SU-DHL-6 (cell line): ENCODE measurements at regions not wholly inside any gene's neighbourhood (a gene's known extent, or its start where the extent isn't known, plus 50 kb on each side); places are given as distances from the start of the nearest gene placed in this dataset.

Source experiments
- H2AFZ ChIP-seq: fragments of 200-600 bp; sonication (generic); 2 replicates; pipeline ENCODE4 v1.6.1; 2014; ENCODE audit warnings: low read depth, mild to moderate bottlenecking, moderate library complexity, mixed read lengths, antibody characterized with exemption, low read length; ENCODE audit not compliant: severe bottlenecking
- H3F3A ChIP-seq: fragments of 200-600 bp; shearing (Covaris generic); 2 replicates; pipeline ENCODE4 v1.6.0; 2016; ENCODE audit warnings: antibody characterized with exemption, mild to moderate bottlenecking; ENCODE audit not compliant: insufficient read depth
- H3K27ac ChIP-seq: fragments of 200-600 bp; sonication (generic); 2 replicates; pipeline ENCODE4 v1.5.1; 2016; ENCODE audit warnings: low read depth, mild to moderate bottlenecking, low read length, moderate library complexity, mixed read lengths
- H3K27me3 ChIP-seq: fragments of 200-600 bp; sonication (generic), shearing (Covaris generic); 2 replicates; pipeline ENCODE4 v1.6.0; 2014; ENCODE audit warnings: mild to moderate bottlenecking, low read length
- H3K36me3 ChIP-seq: fragments of 200-600 bp; sonication (generic); 2 replicates; pipeline ENCODE4 v1.6.1; 2014; ENCODE audit warnings: mild to moderate bottlenecking, low read length, mixed read lengths
- H3K4me2 ChIP-seq: fragments of 300-600, 200-600 bp; shearing (Covaris generic), sonication (generic); 2 replicates; pipeline ENCODE4 v1.6.0; 2014; ENCODE audit warnings: low read length, low read depth, mild to moderate bottlenecking; ENCODE audit not compliant: poor library complexity, severe bottlenecking
- H3K4me3 ChIP-seq: fragments of 200-600 bp; sonication (generic); 2 replicates; pipeline ENCODE4 v1.5.1; 2014; ENCODE audit warnings: antibody characterized with exemption, low read length, mild to moderate bottlenecking, mixed read lengths; ENCODE audit not compliant: insufficient read depth, poor library complexity, severe bottlenecking
- H3K79me2 ChIP-seq: fragments of 200-600 bp; sonication (generic); 2 replicates; pipeline ENCODE4 v1.6.1; 2014; ENCODE audit warnings: mild to moderate bottlenecking, low read length, moderate library complexity; ENCODE audit not compliant: insufficient read depth
- H3K9ac ChIP-seq: fragments of 200-600 bp; sonication (generic); 2 replicates; pipeline ENCODE4 v1.7.0; 2014; ENCODE audit warnings: mild to moderate bottlenecking, low read length
- H3K9me2 ChIP-seq: fragments of 200-600 bp; sonication (generic); replicated peaks from 2 replicates; pipeline ENCODE4 v1.6.1; 2014; ENCODE audit warnings: low read length; ENCODE audit not compliant: insufficient read depth
- H3K9me3 ChIP-seq: fragments of 200-600 bp; sonication (generic); 2 replicates; pipeline ENCODE4 v1.6.1; 2014; ENCODE audit warnings: low read length, mixed read lengths; ENCODE audit not compliant: insufficient read depth
- H4K20me1 ChIP-seq: fragments of 200-600 bp; sonication (generic); 2 replicates; pipeline ENCODE4 v1.6.1; 2014; ENCODE audit warnings: low read depth, mild to moderate bottlenecking, antibody characterized with exemption, low read length, moderate library complexity, mixed read lengths
- EZH2phosphoT487 ChIP-seq: fragments of 200-600 bp; sonication (generic), shearing (Covaris generic); conservative IDR thresholded peaks from 2 replicates; pipeline ENCODE4 v1.6.1; 2018; ENCODE audit warnings: mild to moderate bottlenecking, antibody characterized with exemption, low read length, moderate library complexity, mixed read lengths
- TF ChIP-seq, protein P1 (sequence below): fragments of 200-600 bp; sonication (generic); IDR thresholded peaks from one replicate; pipeline ENCODE4 v1.5.1; 2017; ENCODE audit warnings: antibody characterized with exemption, mild to moderate bottlenecking, low read length, moderate library complexity; ENCODE audit not compliant: insufficient read depth, poor library complexity, severe bottlenecking

DNA sequence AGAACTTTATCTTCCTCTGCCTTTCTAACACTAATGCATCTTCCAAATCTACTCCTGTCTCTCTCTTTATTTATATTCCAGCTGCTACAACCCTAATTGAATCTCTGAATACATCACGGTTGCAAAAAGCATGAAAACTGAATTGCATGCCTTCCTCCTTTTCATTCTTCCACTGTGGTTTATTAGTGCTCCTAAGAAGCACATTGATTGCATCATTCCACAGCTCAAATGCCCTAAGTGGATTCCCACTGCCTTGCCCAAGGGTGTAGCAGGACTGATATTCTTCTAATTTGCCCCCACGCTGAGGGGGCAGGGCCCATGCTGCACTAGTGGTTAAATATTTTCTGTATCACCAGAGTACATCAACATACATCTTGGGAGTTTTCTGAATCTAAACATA lies 640.8 kb downstream of the EFNB2 start:
- TF ChIP-seq EZH2phosphoT487, result no peak
- TF ChIP-seq, protein P1, sequence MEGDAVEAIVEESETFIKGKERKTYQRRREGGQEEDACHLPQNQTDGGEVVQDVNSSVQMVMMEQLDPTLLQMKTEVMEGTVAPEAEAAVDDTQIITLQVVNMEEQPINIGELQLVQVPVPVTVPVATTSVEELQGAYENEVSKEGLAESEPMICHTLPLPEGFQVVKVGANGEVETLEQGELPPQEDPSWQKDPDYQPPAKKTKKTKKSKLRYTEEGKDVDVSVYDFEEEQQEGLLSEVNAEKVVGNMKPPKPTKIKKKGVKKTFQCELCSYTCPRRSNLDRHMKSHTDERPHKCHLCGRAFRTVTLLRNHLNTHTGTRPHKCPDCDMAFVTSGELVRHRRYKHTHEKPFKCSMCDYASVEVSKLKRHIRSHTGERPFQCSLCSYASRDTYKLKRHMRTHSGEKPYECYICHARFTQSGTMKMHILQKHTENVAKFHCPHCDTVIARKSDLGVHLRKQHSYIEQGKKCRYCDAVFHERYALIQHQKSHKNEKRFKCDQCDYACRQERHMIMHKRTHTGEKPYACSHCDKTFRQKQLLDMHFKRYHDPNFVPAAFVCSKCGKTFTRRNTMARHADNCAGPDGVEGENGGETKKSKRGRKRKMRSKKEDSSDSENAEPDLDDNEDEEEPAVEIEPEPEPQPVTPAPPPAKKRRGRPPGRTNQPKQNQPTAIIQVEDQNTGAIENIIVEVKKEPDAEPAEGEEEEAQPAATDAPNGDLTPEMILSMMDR, result no peak
- H2AFZ ChIP-seq, result no peak overlapping the region
- no peaks in the 10 kb centered on the region for H3F3A ChIP-seq
- H3K9ac ChIP-seq, result no peak overlapping the region
- H3K9me2 ChIP-seq, result no peaks in the 10 kb centered on the region
- H4K20me1 ChIP-seq, result no peaks in the 10 kb centered on the region
- no peak overlapping the region for H3K4me2 ChIP-seq
- no peaks in the 10 kb centered on the region for H3K27me3 ChIP-seq
- no peaks in the 10 kb centered on the region for H3K9me3 ChIP-seq
- H3K4me3 ChIP-seq, result no peak overlapping the region
- H3K27ac ChIP-seq, result no peak overlapping the region
- H3K79me2 ChIP-seq, result no peaks in the 10 kb centered on the region
- no peaks in the 10 kb centered on the region for H3K36me3 ChIP-seq

DNA sequence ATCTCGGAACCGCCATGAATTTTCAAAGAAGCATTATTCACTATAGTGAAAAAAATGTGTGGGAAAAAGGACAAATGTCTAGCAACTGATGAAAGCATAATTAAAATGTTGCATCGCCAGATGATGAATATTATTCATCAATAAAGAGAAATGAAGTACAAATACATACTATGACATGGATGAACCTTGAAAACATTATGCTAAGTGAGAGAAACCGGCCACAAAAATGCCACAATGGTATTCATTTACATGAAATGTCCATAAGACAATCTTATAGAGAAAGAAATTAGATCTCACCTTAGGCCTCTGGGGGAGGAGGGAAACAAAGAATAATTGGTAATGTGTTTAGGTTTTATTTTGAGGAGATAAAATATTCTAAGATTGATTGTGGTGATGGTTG lies 645.0 kb downstream of the EFNB2 start:
- H3K27me3 ChIP-seq, result no peaks in the 10 kb centered on the region
- H3K79me2 ChIP-seq, result no peaks in the 10 kb centered on the region

DNA sequence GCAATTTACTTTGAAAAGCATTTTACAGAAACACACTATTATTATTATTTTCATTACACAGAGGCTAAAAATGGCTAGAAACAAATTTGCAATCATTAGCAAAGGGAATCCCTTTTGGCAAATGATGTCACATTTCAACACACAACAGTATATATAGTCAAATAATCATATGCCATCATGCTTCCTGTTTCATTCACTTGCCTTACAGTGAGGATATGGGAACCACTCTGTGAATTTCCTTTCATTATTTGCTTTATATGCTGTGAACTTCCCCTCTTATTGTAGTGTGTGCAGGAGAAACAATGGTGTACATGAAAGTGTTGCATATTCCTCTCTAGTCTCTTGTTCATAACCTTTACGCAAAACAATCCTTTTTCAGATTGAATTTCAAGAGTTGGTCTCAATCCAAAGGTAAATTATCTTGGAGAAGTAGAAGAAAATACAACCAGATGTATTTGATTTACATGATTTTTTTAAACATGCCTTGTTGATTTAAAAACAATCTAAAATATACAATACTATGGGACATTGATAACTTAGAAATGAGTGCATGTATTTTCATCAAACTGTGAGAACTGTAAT lies 657.3 kb downstream of the EFNB2 start:
- Histone ChIP-seq H3K27ac (no peak overlapping the region), H3F3A (no peaks in the 10 kb centered on the region), H3K4me3 (no peak overlapping the region), H3K9ac (no peak overlapping the region), H3K36me3 (no peaks in the 10 kb centered on the region), H3K9me3 (no peaks in the 10 kb centered on the region), H3K79me2 (no peaks in the 10 kb centered on the region), H2AFZ (no peak overlapping the region), H3K9me2 (no peaks in the 10 kb centered on the region), H3K27me3 (no peaks in the 10 kb centered on the region), H3K4me2 (no peak overlapping the region), H4K20me1 (no peaks in the 10 kb centered on the region)
- TF ChIP-seq EZH2phosphoT487, result no peak
- TF ChIP-seq, protein P1, result no peak

More for the DNA sequence above, 645.0 kb downstream of the EFNB2 start:
- Histone ChIP-seq H3K4me3 (no peak overlapping the region), H3K36me3 (no peaks in the 10 kb centered on the region), H3K27ac (no peak overlapping the region), H3F3A (no peaks in the 10 kb centered on the region), H3K9ac (no peak overlapping the region), H3K4me2 (no peak overlapping the region), H3K9me3 (no peaks in the 10 kb centered on the region), H3K9me2 (no peaks in the 10 kb centered on the region), H4K20me1 (no peaks in the 10 kb centered on the region), H2AFZ (no peak overlapping the region)
- TF ChIP-seq EZH2phosphoT487, result no peak
- TF ChIP-seq, protein P1, result no peak
